GM23338 (cell line): ENCODE measurements at regions not wholly inside any gene's neighbourhood (a gene's known extent, or its start where the extent isn't known, plus 50 kb on each side); places are given as distances from the start of the nearest gene placed in this dataset.

Source experiments
- ATAC-seq: fragments of 200-7000 bp; cut with Tn5 transposase; 3 replicates; pipeline ENCODE4 v1.9.1; 2020
- DNase-seq: peaks from one replicate; pipeline ENCODE4 v3.0.0-alpha.2; 2015; ENCODE audit warnings: low spot score
- H2AFZ ChIP-seq: fragments of 200-600 bp; sonication (generic); 2 replicates; pipeline ENCODE4 v1.8.0; 2016; ENCODE audit warnings: antibody characterized with exemption, mild to moderate bottlenecking, moderate library complexity
- H3F3A ChIP-seq: fragments of 200-600 bp; sonication (generic); replicated peaks from 2 replicates; pipeline ENCODE4 v1.8.0; 2017; ENCODE audit warnings: antibody characterized with exemption, mixed run types, low read depth
- H3K27ac ChIP-seq: fragments of 200-600 bp; sonication (generic); 2 replicates; pipeline ENCODE4 v1.6.1; 2016; ENCODE audit warnings: low read depth
- H3K27me3 ChIP-seq: fragments of 200-600 bp; sonication (generic); 2 replicates; pipeline ENCODE4 v1.8.0; 2016; ENCODE audit warnings: mild to moderate bottlenecking, mixed run types, moderate library complexity; ENCODE audit not compliant: insufficient read depth
- H3K36me3 ChIP-seq: fragments of 200-600 bp; sonication (generic); 2 replicates; pipeline ENCODE4 v1.8.0; 2016; ENCODE audit warnings: mild to moderate bottlenecking; ENCODE audit not compliant: insufficient read depth
- H3K4me1 ChIP-seq: fragments of 200-600 bp; sonication (generic); 2 replicates; pipeline ENCODE4 v1.8.0; 2016; ENCODE audit warnings: mild to moderate bottlenecking, moderate library complexity; ENCODE audit not compliant: insufficient read depth
- H3K4me2 ChIP-seq: fragments of 200-600 bp; sonication (generic); 2 replicates; pipeline ENCODE4 v1.7.1; 2017; ENCODE audit warnings: mixed run types
- H3K4me3 ChIP-seq: fragments of 200-600 bp; sonication (generic); 2 replicates; pipeline ENCODE4 v1.6.1; 2016; ENCODE audit warnings: mixed run types
- H3K79me2 ChIP-seq: fragments of 200-600 bp; sonication (generic); replicated peaks from 2 replicates; pipeline ENCODE4 v1.8.0; 2017; ENCODE audit warnings: mild to moderate bottlenecking; ENCODE audit not compliant: insufficient read depth
- H3K9me2 ChIP-seq: fragments of 200-600 bp; sonication (generic); 2 replicates; pipeline ENCODE4 v1.8.0; 2017; ENCODE audit not compliant: insufficient read depth
- H4K20me1 ChIP-seq: fragments of 200-600 bp; sonication (generic); replicated peaks from 2 replicates; pipeline ENCODE4 v1.8.0; 2017; ENCODE audit warnings: mild to moderate bottlenecking; ENCODE audit not compliant: insufficient read depth
- H3K27ac Mint-ChIP-seq: 2 replicates; pipeline ENCODE4 v1.8.0; 2020; ENCODE audit warnings: inconsistent platforms, mild to moderate bottlenecking, moderate library complexity, mixed read lengths
- H3K27me3 Mint-ChIP-seq: 3 replicates; pipeline ENCODE4 v1.8.0; 2022; ENCODE audit warnings: low read depth, mild to moderate bottlenecking, moderate library complexity, mixed read lengths, inconsistent platforms; ENCODE audit not compliant: insufficient read depth, poor library complexity
- H3K36me3 Mint-ChIP-seq: 3 replicates; pipeline ENCODE4 v1.8.0; 2021; ENCODE audit warnings: low read depth, mild to moderate bottlenecking, inconsistent platforms, moderate library complexity, mixed read lengths
- H3K4me1 Mint-ChIP-seq: 3 replicates; pipeline ENCODE4 v1.8.0; 2020; ENCODE audit warnings: mild to moderate bottlenecking, inconsistent platforms, mixed read lengths
- H3K4me3 Mint-ChIP-seq: 3 replicates; pipeline ENCODE4 v1.8.0; 2021; ENCODE audit warnings: moderate library complexity, mild to moderate bottlenecking, inconsistent platforms, mixed read lengths
- H3K9me3 Mint-ChIP-seq: 3 replicates; pipeline ENCODE4 v1.8.0; 2020; ENCODE audit warnings: moderate library complexity, mild to moderate bottlenecking, inconsistent platforms, mixed read lengths
- CREB1 ChIP-seq: fragments of 250-450 bp; sonication (Bioruptor Pico); IDR thresholded peaks from 2 replicates; pipeline ENCODE4 v1.5.0; 2020; ENCODE audit warnings: low read depth, mild to moderate bottlenecking, moderate library complexity
- EZH2 ChIP-seq: fragments of 200-600 bp; sonication (generic); IDR thresholded peaks from one replicate; pipeline ENCODE4 v1.8.0; 2017; ENCODE audit warnings: antibody characterized with exemption, mild to moderate bottlenecking, low read depth; ENCODE audit not compliant: unreplicated experiment
- EZH2phosphoT487 ChIP-seq: fragments of 200-600 bp; sonication (generic); IDR thresholded peaks from one replicate; pipeline ENCODE4 v1.8.1; 2018; ENCODE audit warnings: antibody characterized with exemption; ENCODE audit not compliant: unreplicated experiment
- JUNB ChIP-seq: IDR thresholded peaks from one replicate; pipeline ENCODE4 v1.6.1; 2016; ENCODE audit warnings: antibody characterized with exemption; ENCODE audit not compliant: unreplicated experiment
- NANOG ChIP-seq: IDR thresholded peaks from 2 replicates; pipeline ENCODE4 v1.6.1; 2016; ENCODE audit warnings: antibody characterized with exemption, borderline replicate concordance
- POLR2AphosphoS5 ChIP-seq: IDR thresholded peaks from 2 replicates; pipeline ENCODE4 v1.6.1; 2016; ENCODE audit warnings: antibody characterized with exemption, low read depth
- STAT1 ChIP-seq: IDR thresholded peaks from one replicate; pipeline ENCODE4 v1.6.1; 2016; ENCODE audit warnings: antibody characterized with exemption; ENCODE audit not compliant: unreplicated experiment
- ZNF331 ChIP-seq: fragments of 250-450 bp; sonication (Bioruptor Pico); IDR thresholded peaks from 2 replicates; pipeline ENCODE4 v1.5.0; 2020; ENCODE audit warnings: low read depth, mild to moderate bottlenecking, moderate library complexity
- TF ChIP-seq, protein P1 (sequence below): IDR thresholded peaks from 2 replicates; pipeline ENCODE4 v1.6.1; 2016; ENCODE audit warnings: antibody characterized with exemption
- TF ChIP-seq, protein P2 (sequence below), 2 experiments: fragments of 200-600 bp in 1 of 2; sonication (generic) in 1 of 2; conservative IDR thresholded peaks; 2 replicates each; pipeline versions ENCODE4 v1.5.1 to v1.6.1; 2016 to 2017; ENCODE audit warnings: antibody characterized with exemption in 2 of 2, low read depth in 2 of 2, mild to moderate bottlenecking in 2 of 2, moderate library complexity in 1 of 2
- TF ChIP-seq, protein P3 (sequence below): fragments of 250-450 bp; sonication (Bioruptor Pico); IDR thresholded peaks from 2 replicates; pipeline ENCODE4 v1.5.0; 2020; ENCODE audit warnings: mild to moderate bottlenecking, moderate library complexity

DNA sequence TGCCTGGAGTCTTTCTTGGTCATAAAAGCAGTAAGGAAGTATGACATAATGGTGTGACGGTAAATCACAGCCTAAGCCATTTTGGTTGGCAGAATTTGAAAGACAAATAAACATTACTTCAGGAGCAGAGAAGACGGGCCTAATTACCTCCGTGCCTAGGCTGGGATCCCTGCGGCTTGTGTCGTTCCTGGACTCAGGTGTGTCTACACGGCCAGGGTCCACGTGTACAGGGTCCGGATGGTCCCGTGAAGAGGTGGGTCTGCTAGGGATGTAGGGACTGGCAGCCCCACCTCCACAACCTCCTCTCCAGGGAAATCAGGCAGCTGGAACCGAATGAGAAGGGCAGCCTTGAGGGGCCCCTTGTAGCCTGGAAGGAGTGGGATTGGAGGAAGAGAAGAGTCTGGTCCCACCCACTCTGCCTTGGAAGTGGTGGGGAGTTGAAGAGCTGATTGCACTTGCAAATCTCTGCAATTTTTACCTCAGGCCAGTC, 55.4 kb upstream of the PLAC1 start (continued):
- TF ChIP-seq JUNB (no peak), ZNF331 (CRISPR knock-in tag) (no peak), NANOG (no peak)
- TF ChIP-seq, protein P1, sequence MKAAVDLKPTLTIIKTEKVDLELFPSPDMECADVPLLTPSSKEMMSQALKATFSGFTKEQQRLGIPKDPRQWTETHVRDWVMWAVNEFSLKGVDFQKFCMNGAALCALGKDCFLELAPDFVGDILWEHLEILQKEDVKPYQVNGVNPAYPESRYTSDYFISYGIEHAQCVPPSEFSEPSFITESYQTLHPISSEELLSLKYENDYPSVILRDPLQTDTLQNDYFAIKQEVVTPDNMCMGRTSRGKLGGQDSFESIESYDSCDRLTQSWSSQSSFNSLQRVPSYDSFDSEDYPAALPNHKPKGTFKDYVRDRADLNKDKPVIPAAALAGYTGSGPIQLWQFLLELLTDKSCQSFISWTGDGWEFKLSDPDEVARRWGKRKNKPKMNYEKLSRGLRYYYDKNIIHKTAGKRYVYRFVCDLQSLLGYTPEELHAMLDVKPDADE: no peak

DNA sequence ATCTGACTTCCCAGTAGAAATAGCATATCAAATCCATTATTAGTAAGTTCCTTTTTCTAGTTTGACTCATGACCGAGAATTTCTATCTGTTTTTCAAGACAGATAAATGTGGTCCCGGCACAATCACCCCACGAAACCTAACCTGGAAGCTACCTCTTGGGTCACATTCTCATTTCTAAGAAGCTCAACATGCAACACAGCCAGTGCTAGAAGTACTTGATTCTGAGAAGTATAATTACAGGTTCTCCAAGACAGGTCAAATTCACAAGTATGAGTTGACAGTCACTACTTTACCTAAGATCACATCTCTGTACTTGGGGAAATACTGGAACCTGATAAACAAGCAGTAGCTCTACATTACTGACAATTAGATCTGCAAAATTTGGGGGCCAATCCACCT, 54.0 kb upstream of the PLAC1 start:
- TF ChIP-seq JUNB: no peak
- no peak for TF ChIP-seq STAT1
- TF ChIP-seq, protein P1: no peak
- TF ChIP-seq EZH2: no peak
- TF ChIP-seq, protein P2, sequence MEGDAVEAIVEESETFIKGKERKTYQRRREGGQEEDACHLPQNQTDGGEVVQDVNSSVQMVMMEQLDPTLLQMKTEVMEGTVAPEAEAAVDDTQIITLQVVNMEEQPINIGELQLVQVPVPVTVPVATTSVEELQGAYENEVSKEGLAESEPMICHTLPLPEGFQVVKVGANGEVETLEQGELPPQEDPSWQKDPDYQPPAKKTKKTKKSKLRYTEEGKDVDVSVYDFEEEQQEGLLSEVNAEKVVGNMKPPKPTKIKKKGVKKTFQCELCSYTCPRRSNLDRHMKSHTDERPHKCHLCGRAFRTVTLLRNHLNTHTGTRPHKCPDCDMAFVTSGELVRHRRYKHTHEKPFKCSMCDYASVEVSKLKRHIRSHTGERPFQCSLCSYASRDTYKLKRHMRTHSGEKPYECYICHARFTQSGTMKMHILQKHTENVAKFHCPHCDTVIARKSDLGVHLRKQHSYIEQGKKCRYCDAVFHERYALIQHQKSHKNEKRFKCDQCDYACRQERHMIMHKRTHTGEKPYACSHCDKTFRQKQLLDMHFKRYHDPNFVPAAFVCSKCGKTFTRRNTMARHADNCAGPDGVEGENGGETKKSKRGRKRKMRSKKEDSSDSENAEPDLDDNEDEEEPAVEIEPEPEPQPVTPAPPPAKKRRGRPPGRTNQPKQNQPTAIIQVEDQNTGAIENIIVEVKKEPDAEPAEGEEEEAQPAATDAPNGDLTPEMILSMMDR (conservative IDR thresholded peaks at IDR 0.05; ENCODE audit: low read depth in 2 of 2): no peak
- TF ChIP-seq ZNF331 (CRISPR knock-in tag): no peak
- TF ChIP-seq NANOG: no peak
- no peak for TF ChIP-seq EZH2phosphoT487
- no peak for TF ChIP-seq POLR2AphosphoS5
- TF ChIP-seq, protein P3, sequence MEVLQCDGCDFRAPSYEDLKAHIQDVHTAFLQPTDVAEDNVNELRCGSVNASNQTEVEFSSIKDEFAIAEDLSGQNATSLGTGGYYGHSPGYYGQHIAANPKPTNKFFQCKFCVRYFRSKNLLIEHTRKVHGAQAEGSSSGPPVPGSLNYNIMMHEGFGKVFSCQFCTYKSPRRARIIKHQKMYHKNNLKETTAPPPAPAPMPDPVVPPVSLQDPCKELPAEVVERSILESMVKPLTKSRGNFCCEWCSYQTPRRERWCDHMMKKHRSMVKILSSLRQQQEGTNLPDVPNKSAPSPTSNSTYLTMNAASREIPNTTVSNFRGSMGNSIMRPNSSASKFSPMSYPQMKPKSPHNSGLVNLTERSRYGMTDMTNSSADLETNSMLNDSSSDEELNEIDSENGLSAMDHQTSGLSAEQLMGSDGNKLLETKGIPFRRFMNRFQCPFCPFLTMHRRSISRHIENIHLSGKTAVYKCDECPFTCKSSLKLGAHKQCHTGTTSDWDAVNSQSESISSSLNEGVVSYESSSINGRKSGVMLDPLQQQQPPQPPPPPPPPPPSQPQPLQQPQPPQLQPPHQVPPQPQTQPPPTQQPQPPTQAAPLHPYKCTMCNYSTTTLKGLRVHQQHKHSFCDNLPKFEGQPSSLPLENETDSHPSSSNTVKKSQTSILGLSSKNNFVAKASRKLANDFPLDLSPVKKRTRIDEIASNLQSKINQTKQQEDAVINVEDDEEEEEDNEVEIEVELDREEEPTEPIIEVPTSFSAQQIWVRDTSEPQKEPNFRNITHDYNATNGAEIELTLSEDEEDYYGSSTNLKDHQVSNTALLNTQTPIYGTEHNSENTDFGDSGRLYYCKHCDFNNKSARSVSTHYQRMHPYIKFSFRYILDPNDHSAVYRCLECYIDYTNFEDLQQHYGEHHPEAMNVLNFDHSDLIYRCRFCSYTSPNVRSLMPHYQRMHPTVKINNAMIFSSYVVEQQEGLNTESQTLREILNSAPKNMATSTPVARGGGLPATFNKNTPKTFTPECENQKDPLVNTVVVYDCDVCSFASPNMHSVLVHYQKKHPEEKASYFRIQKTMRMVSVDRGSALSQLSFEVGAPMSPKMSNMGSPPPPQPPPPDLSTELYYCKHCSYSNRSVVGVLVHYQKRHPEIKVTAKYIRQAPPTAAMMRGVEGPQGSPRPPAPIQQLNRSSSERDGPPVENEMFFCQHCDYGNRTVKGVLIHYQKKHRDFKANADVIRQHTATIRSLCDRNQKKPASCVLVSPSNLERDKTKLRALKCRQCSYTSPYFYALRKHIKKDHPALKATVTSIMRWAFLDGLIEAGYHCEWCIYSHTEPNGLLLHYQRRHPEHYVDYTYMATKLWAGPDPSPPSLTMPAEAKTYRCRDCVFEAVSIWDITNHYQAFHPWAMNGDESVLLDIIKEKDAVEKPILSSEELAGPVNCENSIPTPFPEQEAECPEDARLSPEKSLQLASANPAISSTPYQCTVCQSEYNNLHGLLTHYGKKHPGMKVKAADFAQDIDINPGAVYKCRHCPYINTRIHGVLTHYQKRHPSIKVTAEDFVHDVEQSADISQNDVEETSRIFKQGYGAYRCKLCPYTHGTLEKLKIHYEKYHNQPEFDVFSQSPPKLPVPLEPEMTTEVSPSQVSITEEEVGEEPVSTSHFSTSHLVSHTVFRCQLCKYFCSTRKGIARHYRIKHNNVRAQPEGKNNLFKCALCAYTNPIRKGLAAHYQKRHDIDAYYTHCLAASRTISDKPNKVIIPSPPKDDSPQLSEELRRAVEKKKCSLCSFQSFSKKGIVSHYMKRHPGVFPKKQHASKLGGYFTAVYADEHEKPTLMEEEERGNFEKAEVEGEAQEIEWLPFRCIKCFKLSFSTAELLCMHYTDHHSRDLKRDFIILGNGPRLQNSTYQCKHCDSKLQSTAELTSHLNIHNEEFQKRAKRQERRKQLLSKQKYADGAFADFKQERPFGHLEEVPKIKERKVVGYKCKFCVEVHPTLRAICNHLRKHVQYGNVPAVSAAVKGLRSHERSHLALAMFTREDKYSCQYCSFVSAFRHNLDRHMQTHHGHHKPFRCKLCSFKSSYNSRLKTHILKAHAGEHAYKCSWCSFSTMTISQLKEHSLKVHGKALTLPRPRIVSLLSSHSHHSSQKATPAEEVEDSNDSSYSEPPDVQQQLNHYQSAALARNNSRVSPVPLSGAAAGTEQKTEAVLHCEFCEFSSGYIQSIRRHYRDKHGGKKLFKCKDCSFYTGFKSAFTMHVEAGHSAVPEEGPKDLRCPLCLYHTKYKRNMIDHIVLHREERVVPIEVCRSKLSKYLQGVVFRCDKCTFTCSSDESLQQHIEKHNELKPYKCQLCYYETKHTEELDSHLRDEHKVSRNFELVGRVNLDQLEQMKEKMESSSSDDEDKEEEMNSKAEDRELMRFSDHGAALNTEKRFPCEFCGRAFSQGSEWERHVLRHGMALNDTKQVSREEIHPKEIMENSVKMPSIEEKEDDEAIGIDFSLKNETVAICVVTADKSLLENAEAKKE (CRISPR knock-in tag): no peak
- TF ChIP-seq CREB1 (CRISPR knock-in tag): no peak
- H3K4me3 ChIP-seq: no peak overlapping the region
- no peak overlapping the region for H3K4me2 ChIP-seq
- H3K9me3 Mint-ChIP-seq: no peaks in the 10 kb centered on the region
- ATAC-seq (no peak), DNase-seq (no peak)
- H3F3A ChIP-seq: no peaks in the 10 kb centered on the region
- H3K27ac Mint-ChIP-seq: no peak overlapping the region
- H3K36me3 ChIP-seq: no peaks in the 10 kb centered on the region
- no peaks in the 10 kb centered on the region for H3K36me3 Mint-ChIP-seq
- no peaks in the 10 kb centered on the region for H3K9me2 ChIP-seq
- no peak overlapping the region for H2AFZ ChIP-seq
- no peak overlapping the region for H3K4me3 Mint-ChIP-seq
- H4K20me1 ChIP-seq: no peaks in the 10 kb centered on the region
- H3K79me2 ChIP-seq: no peaks in the 10 kb centered on the region
- H3K27me3 ChIP-seq: no peaks in the 10 kb centered on the region
- no peaks in the 10 kb centered on the region for H3K27me3 Mint-ChIP-seq
- H3K4me1 Mint-ChIP-seq: peaks cover 5% of the 10 kb centered on the region; the same call in 2 of the 3 replicates
- no peaks in the 10 kb centered on the region for H3K4me1 ChIP-seq
- no peak overlapping the region for H3K27ac ChIP-seq
